ENCODE measurements at regions not wholly inside any gene's neighbourhood (a gene's known extent, or its start where the extent isn't known, plus 50 kb on each side); places are given as distances from the start of the nearest gene placed in this dataset.

- TF ChIP-seq CTCF (conservative IDR thresholded peaks at IDR 0.05; ENCODE audit: low read depth, low read length), result no peak
- TF ChIP-seq EZH2 (IDR thresholded peaks at IDR 0.05; ENCODE audit: borderline replicate concordance, low read depth, low read length, poor library complexity, severe bottlenecking), result no peak
Measured at GRCh38 chr10:64760371-64760770, 1239.2 kb downstream of the REEP3 start.

Measured in A673 (cell line).